ENCODE measurements at regions not wholly inside any gene's neighbourhood (a gene's known extent, or its start where the extent isn't known, plus 50 kb on each side); places are given as distances from the start of the nearest gene placed in this dataset.

GRCh38 chr5:8752595-8752994 lies 793.3 kb downstream of the SEMA5A start:
- TF ChIP-seq CTCF (IDR thresholded peaks at IDR 0.05) (no peak), POLR2A (IDR thresholded peaks at IDR 0.05) (no peak)
